HL-60/S4 treated with phorbol 12-myristate 13-acetate at 8.2 ng/mL for 4 days and 3 days (cell line): ENCODE measurements at regions not wholly inside any gene's neighbourhood (a gene's known extent, or its start where the extent isn't known, plus 50 kb on each side); places are given as distances from the start of the nearest gene placed in this dataset.

Experiments
- in situ Hi-C: fragments of 300-500 bp; cut with MboI; formaldehyde crosslinking; loops from 2 replicates; pipeline ENCODE4 v1.15.0; 2022; ENCODE audit warnings: low sequenced_read_pairs

- in situ Hi-C loops = no loop called here
Measured at GRCh38 chr10:123518765-123519164, 147.4 kb upstream of the GPR26 start.

GRCh38 chr10:123519861-123520260, 146.3 kb upstream of the GPR26 start:
- in situ Hi-C loops = no loop called here

GRCh38 chr10:123521076-123521475, 145.1 kb upstream of the GPR26 start:
- in situ Hi-C loops = no loop called here

GRCh38 chr10:123521556-123521955, 144.6 kb upstream of the GPR26 start:
- in situ Hi-C loops = no loop called here

- in situ Hi-C loops = no loop called here
Measured at GRCh38 chr10:123522702-123523312, 143.3 kb upstream of the GPR26 start.

- in situ Hi-C loops = no loop called here
Measured at GRCh38 chr10:123523833-123524232, 142.3 kb upstream of the GPR26 start.

- in situ Hi-C loops = no loop called here
Measured at GRCh38 chr10:123526356-123527064, 139.6 kb upstream of the GPR26 start.

GRCh38 chr10:123527151-123527550, 139.0 kb upstream of the GPR26 start:
- in situ Hi-C loops = no loop called here

GRCh38 chr10:123529146-123529760, 136.9 kb upstream of the GPR26 start:
- in situ Hi-C loops = no loop called here

GRCh38 chr10:123530166-123530870, 135.8 kb upstream of the GPR26 start:
- in situ Hi-C loops = no loop called here

GRCh38 chr10:123535386-123535785, 130.8 kb upstream of the GPR26 start:
- in situ Hi-C loops = no loop called here

- in situ Hi-C loops = no loop called here
Measured at GRCh38 chr10:123536176-123536845, 129.8 kb upstream of the GPR26 start.

- in situ Hi-C loops = no loop called here
Measured at GRCh38 chr10:123537188-123537961, 128.8 kb upstream of the GPR26 start.

- in situ Hi-C loops = no loop called here
Measured at GRCh38 chr10:123538401-123539320, 127.5 kb upstream of the GPR26 start.

- in situ Hi-C loops = no loop called here
Measured at GRCh38 chr10:123544986-123545385, 121.2 kb upstream of the GPR26 start.

GRCh38 chr10:123548770-123549169, 117.4 kb upstream of the GPR26 start:
- in situ Hi-C loops = no loop called here

- in situ Hi-C loops = loop anchor here (10.0 kb wide), 1 partner anchor 415 kb away; the partner anchor contains the start of gene HMX3
Measured at GRCh38 chr10:123549761-123550454, 116.2 kb upstream of the GPR26 start.

GRCh38 chr10:123550675-123551096, 115.5 kb upstream of the GPR26 start:
- in situ Hi-C loops = loop anchor here (10.0 kb wide), 1 partner anchor 416 kb away; the partner anchor contains the start of gene HMX3
